Activated CD8-positive, alpha-beta T cell treated with anti-CD3 and anti-CD28 coated beads, Interleukin-2, amount 10 ng/mL, durations not matched to agents 7 days and 5 days (primary cell): ENCODE measurements at regions not wholly inside any gene's neighbourhood (a gene's known extent, or its start where the extent isn't known, plus 50 kb on each side); places are given as distances from the start of the nearest gene placed in this dataset.

ENCODE experiments used
- ATAC-seq: fragments of 150-1000 bp; cut with Tn5 transposase; one replicate; pipeline ENCODE4 v1.10.0; 2021; ENCODE audit warnings: moderate library complexity
- CTCF ChIA-PET: fragments of 350-600 bp; sonication (Branson Sonifier 250); formaldehyde crosslinking; loops from one replicate; lab custom pipeline; 2021; ENCODE audit warnings: antibody characterized with exemption; lab: Charles Lee
- POLR2A ChIA-PET: fragments of 350-600 bp; sonication (Branson Sonifier 250); formaldehyde crosslinking; loops from one replicate; lab custom pipeline; 2021; ENCODE audit warnings: antibody characterized with exemption; lab: Charles Lee
- DNase-seq: peaks from one replicate; pipeline ENCODE4 v3.0.0-alpha.2; 2020
- H3K27ac Mint-ChIP-seq: one replicate; pipeline ENCODE4 v1.8.0; 2021; ENCODE audit warnings: mild to moderate bottlenecking, mixed read lengths
- H3K27me3 Mint-ChIP-seq: one replicate; pipeline ENCODE4 v1.8.0; 2021; ENCODE audit warnings: low read depth, mixed read lengths
- H3K36me3 Mint-ChIP-seq: one replicate; pipeline ENCODE4 v1.8.0; 2021; ENCODE audit warnings: low read depth, mixed read lengths
- H3K4me1 Mint-ChIP-seq: one replicate; pipeline ENCODE4 v1.8.0; 2021; ENCODE audit warnings: low read depth, mixed read lengths
- H3K4me3 Mint-ChIP-seq: one replicate; pipeline ENCODE4 v1.8.0; 2021; ENCODE audit warnings: mild to moderate bottlenecking, mixed read lengths
- H3K9me3 Mint-ChIP-seq: one replicate; pipeline ENCODE4 v1.8.0; 2022; ENCODE audit warnings: mixed read lengths; ENCODE audit not compliant: insufficient read depth

DNA sequence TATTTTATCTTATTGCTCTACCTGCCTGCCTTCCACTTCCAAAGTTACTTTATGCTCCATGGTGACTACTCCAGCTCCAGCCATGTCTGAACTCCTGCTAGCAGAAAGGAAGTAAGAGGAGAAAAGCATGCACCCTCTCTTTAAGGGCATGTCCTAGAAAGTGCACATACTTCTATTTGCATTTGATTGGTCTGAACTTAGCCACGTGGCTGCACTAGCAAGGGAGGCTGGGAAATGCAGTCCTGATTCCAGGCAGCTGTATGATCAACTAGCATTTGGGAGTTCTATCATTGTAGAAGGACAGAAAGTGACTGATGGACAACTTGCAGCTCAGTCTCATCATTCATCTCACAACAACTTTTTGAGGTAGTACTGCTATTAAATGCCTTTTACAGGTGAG, 515.7 kb downstream of the BUD13 start:
- POLR2A ChIA-PET: no interaction called here

DNA sequence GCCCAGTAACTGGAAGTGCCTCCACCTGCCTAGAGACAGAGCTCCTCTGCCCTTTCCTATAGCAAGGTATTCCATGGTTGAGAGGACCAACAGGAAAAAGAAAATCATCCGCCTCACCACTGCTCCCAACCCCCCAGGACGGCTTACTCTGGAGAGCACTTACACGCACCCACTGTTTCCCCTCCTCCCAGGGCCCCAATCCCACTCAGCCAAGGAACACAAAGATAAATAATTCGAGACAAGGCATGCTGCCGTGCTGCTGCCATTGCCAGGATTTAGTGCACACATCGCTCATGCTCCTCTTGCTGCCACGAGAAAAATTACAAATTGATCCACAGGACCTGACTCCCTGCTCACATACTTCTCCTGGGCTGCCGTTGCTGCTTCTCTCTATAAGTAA, 516.6 kb downstream of the BUD13 start:
- no peak overlapping the region for H3K27ac Mint-ChIP-seq
- CTCF ChIA-PET: no interaction called here
- H3K4me1 Mint-ChIP-seq: no peaks in the 10 kb centered on the region
- H3K36me3 Mint-ChIP-seq: no peaks in the 10 kb centered on the region
- DNase-seq (no peak), ATAC-seq (no peak)
- H3K27me3 Mint-ChIP-seq: no peaks in the 10 kb centered on the region
- no peaks in the 10 kb centered on the region for H3K9me3 Mint-ChIP-seq
- no peak overlapping the region for H3K4me3 Mint-ChIP-seq
- POLR2A ChIA-PET: no interaction called here

More for the DNA sequence above, 515.7 kb downstream of the BUD13 start:
- Mint-ChIP-seq H3K36me3 (no peaks in the 10 kb centered on the region), H3K27me3 (no peaks in the 10 kb centered on the region), H3K4me1 (no peaks in the 10 kb centered on the region), H3K9me3 (no peaks in the 10 kb centered on the region), H3K27ac (no peak overlapping the region), H3K4me3 (no peak overlapping the region)
- CTCF ChIA-PET: no interaction called here
- ATAC-seq: no peak
- DNase-seq: no peak

DNA sequence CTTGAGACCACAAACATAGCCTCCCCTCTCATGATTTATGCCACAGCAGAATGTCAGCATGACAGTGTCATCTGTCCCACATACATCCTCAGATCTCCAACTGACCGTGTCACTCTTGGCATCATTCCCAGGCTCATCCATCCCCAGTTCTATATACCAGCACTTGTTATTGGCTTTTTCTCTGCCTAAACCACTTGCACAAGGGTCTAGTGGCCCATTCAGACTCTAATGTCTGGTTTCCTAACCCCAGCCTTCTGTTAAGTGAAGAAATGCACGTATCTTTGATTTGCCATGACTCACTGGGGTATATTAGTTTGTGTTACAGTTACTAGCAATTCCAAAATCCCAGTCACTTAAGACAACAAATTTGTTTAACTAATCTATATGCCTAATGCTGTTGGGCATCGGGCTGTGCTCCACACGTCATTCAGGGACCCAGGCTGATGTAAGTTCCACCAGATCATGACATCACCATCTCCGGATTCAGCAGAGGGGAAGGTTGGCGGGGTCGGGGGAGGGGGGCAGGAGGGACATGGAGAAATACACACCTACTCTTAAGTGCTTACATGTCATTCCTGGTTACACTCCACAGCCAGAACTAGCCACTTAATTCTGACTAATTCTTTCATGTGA, 517.4 kb downstream of the BUD13 start:
- ATAC-seq (no peak), DNase-seq (no peak)
- CTCF ChIA-PET: no interaction called here
- Mint-ChIP-seq H3K27ac (no peak overlapping the region), H3K4me3 (no peak overlapping the region), H3K4me1 (no peaks in the 10 kb centered on the region), H3K36me3 (no peaks in the 10 kb centered on the region), H3K27me3 (no peaks in the 10 kb centered on the region), H3K9me3 (no peaks in the 10 kb centered on the region)
- POLR2A ChIA-PET: no interaction called here

DNA sequence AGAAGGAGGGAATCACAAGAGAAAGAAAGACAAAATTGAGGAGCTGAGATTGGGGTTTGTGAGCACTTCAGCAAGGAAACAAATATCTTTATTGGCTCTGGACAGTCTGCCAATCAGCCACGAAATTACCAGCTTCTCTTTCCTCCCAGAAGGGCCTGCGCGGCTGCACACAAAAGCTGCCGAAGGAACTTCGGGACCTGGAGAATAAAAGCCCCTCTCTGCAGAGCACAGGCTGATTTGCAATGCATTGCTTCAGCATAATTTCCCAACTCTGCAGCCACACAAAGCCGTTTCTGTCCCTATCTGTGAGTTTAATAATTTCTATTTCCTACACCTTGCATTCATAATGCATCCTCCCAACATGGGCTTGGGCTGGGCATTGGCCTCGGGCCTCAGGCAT, 522.6 kb downstream of the BUD13 start:
- no peak overlapping the region for H3K27ac Mint-ChIP-seq
- no peak overlapping the region for H3K4me3 Mint-ChIP-seq
- no peak for DNase-seq
- H3K4me1 Mint-ChIP-seq: no peaks in the 10 kb centered on the region
- no peaks in the 10 kb centered on the region for H3K27me3 Mint-ChIP-seq
- H3K9me3 Mint-ChIP-seq: no peaks in the 10 kb centered on the region
- ChIA-PET POLR2A (no interaction called here), CTCF (no interaction called here)
- no peaks in the 10 kb centered on the region for H3K36me3 Mint-ChIP-seq
- no peak for ATAC-seq

GRCh38 chr11:116249561-116249960, 523.2 kb downstream of the BUD13 start:
- ATAC-seq (no peak), DNase-seq (no peak)
- CTCF ChIA-PET: no interaction called here
- Mint-ChIP-seq H3K27ac (no peak overlapping the region), H3K4me3 (no peak overlapping the region), H3K36me3 (no peaks in the 10 kb centered on the region), H3K9me3 (no peaks in the 10 kb centered on the region), H3K4me1 (no peaks in the 10 kb centered on the region), H3K27me3 (no peaks in the 10 kb centered on the region)
- POLR2A ChIA-PET: no interaction called here

DNA sequence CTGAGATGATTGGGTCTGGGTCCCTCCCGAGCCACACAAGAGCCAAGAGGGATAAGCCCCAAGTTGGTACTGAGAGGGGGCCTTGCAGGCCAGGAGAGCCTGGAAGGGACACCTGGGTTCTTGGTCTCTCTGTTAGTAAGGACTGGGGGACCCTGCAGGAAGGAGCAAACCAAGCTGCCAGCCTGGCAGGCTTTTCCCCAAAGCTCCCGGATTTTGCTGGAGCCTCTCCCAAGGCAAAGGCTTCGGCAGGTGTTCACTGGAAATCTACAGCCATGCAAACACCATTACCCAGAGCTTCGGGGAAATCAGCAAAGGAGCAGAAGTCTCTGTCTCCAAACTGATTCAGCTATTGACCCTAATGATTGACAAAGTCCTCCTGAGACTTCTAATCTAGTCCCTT, 527.9 kb downstream of the BUD13 start:
- no peaks in the 10 kb centered on the region for H3K4me1 Mint-ChIP-seq
- CTCF ChIA-PET: no interaction called here
- no peak for DNase-seq
- no peak overlapping the region for H3K4me3 Mint-ChIP-seq
- POLR2A ChIA-PET: no interaction called here
- no peaks in the 10 kb centered on the region for H3K36me3 Mint-ChIP-seq
- H3K27me3 Mint-ChIP-seq: no peaks in the 10 kb centered on the region
- ATAC-seq: no peak
- no peak overlapping the region for H3K27ac Mint-ChIP-seq
- H3K9me3 Mint-ChIP-seq: no peaks in the 10 kb centered on the region

- ATAC-seq (no peak), DNase-seq (no peak)
- Mint-ChIP-seq H3K9me3 (no peaks in the 10 kb centered on the region), H3K27ac (no peak overlapping the region), H3K4me1 (no peaks in the 10 kb centered on the region), H3K27me3 (no peaks in the 10 kb centered on the region), H3K36me3 (no peaks in the 10 kb centered on the region), H3K4me3 (no peak overlapping the region)
- CTCF ChIA-PET: no interaction called here
- POLR2A ChIA-PET: no interaction called here
These were observed 528.3 kb downstream of the BUD13 start for GRCh38 chr11:116244439-116244838.

- ChIA-PET CTCF (no interaction called here), POLR2A (no interaction called here)
- no peak overlapping the region for H3K4me3 Mint-ChIP-seq
- no peaks in the 10 kb centered on the region for H3K4me1 Mint-ChIP-seq
- H3K36me3 Mint-ChIP-seq: no peaks in the 10 kb centered on the region
- no peaks in the 10 kb centered on the region for H3K9me3 Mint-ChIP-seq
- H3K27ac Mint-ChIP-seq: no peak overlapping the region
- DNase-seq (no peak), ATAC-seq (no peak)
- no peaks in the 10 kb centered on the region for H3K27me3 Mint-ChIP-seq
These were observed 528.8 kb downstream of the BUD13 start for GRCh38 chr11:116243991-116244390.

GRCh38 chr11:116242006-116242405, 530.8 kb downstream of the BUD13 start:
- DNase-seq: no peak
- ATAC-seq: no peak
- Mint-ChIP-seq H3K4me3 (no peak overlapping the region), H3K9me3 (no peaks in the 10 kb centered on the region), H3K4me1 (no peaks in the 10 kb centered on the region), H3K27ac (no peak overlapping the region), H3K36me3 (no peaks in the 10 kb centered on the region), H3K27me3 (no peaks in the 10 kb centered on the region)
- ChIA-PET POLR2A (no interaction called here), CTCF (no interaction called here)

- CTCF ChIA-PET: no interaction called here
- Mint-ChIP-seq H3K4me1 (no peaks in the 10 kb centered on the region), H3K9me3 (no peaks in the 10 kb centered on the region)
These were observed 532.1 kb downstream of the BUD13 start for GRCh38 chr11:116240710-116241109.

DNA sequence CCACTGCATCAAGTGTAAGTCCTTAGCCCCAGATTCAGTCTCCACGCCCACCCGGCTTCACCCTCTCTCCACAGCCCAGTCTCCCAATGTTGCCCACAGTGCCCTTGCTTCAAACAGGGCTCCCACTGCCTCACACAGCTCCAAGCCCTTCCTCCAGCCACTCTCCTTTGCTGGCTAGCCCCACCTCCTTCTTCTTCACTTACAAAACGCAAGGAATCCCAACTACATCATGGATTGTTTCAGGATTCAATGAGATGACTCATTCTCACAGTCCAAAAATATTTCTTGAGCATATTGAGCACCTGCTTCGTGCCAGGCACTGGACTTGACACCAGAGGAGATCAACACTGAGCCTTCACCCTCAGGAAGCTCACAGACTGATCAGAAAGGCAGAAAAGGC, 533.5 kb downstream of the BUD13 start:
- no peaks in the 10 kb centered on the region for H3K4me1 Mint-ChIP-seq
- no peaks in the 10 kb centered on the region for H3K27me3 Mint-ChIP-seq
- ATAC-seq (no peak), DNase-seq (no peak)
- ChIA-PET POLR2A (no interaction called here), CTCF (no interaction called here)
- H3K4me3 Mint-ChIP-seq: no peak overlapping the region
- H3K36me3 Mint-ChIP-seq: no peaks in the 10 kb centered on the region
- no peak overlapping the region for H3K27ac Mint-ChIP-seq
- H3K9me3 Mint-ChIP-seq: no peaks in the 10 kb centered on the region

More at GRCh38 chr11:116240710-116241109, 532.1 kb downstream of the BUD13 start:
- H3K27ac Mint-ChIP-seq: no peak overlapping the region
- DNase-seq: no peak
- POLR2A ChIA-PET: no interaction called here
- no peak overlapping the region for H3K4me3 Mint-ChIP-seq
- ATAC-seq: no peak
- H3K27me3 Mint-ChIP-seq: no peaks in the 10 kb centered on the region
- H3K36me3 Mint-ChIP-seq: no peaks in the 10 kb centered on the region

GRCh38 chr11:116234989-116235568, 537.7 kb downstream of the BUD13 start:
- Mint-ChIP-seq H3K4me3 (no peak overlapping the region), H3K27me3 (no peaks in the 10 kb centered on the region), H3K4me1 (no peaks in the 10 kb centered on the region), H3K36me3 (no peaks in the 10 kb centered on the region), H3K9me3 (no peaks in the 10 kb centered on the region), H3K27ac (no peak overlapping the region)
- no peak for ATAC-seq
- ChIA-PET CTCF (no interaction called here), POLR2A (no interaction called here)
- no peak for DNase-seq

DNA sequence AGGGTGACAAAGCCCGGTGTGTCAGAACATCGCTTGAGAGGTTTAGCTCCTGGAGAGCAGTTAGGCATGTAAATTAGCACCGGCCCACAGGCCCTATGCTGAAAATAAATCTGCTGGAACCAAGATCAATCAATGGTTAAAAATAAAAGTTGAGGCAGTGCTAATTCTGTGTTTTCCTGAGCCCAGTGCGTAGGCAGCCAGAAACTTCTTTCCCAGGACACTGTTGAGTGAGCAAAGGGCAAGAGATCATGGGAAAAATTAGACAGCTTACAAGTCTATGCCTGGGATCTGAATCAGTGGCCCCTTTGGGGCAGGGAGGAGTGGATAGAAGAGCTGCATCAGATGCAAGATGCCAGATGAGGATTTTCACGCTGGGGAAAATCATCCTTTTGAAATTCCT, 539.2 kb downstream of the BUD13 start:
- ChIA-PET CTCF (no interaction called here), POLR2A (no interaction called here)
- DNase-seq (no peak), ATAC-seq (no peak)
- Mint-ChIP-seq H3K9me3 (no peaks in the 10 kb centered on the region), H3K27ac (no peak overlapping the region), H3K4me3 (no peak overlapping the region), H3K4me1 (no peaks in the 10 kb centered on the region), H3K36me3 (no peaks in the 10 kb centered on the region), H3K27me3 (no peaks in the 10 kb centered on the region)
